ENCODE measurements at regions not wholly inside any gene's neighbourhood (a gene's known extent, or its start where the extent isn't known, plus 50 kb on each side); places are given as distances from the start of the nearest gene placed in this dataset.
"Not testable (repeated sequence)": the region's sequence is repeated elsewhere in the genome, so short reads cannot be mapped to it uniquely, and the experiment has no call there.

- no peaks in the 10 kb centered on the region for H3K36me3 ChIP-seq (replicated peaks)
- H3K27me3 ChIP-seq (replicated peaks), result no peaks in the 10 kb centered on the region
- no peak overlapping the region for H3K27ac ChIP-seq
- no peak for TF ChIP-seq CTCF (IDR thresholded peaks at IDR 0.05; ENCODE audit: low read depth, low read length, missing control alignments)
- DNase-seq, result no peak
- no peak overlapping the region for H3K4me3 ChIP-seq (ENCODE audit: low read depth, low read length)
- in situ Hi-C loops (cut with HindIII; ENCODE audit: low pct_ligation_motif_present, low sequenced_read_pairs), result no loop called here
These were observed 315.0 kb downstream of the PTPRU start for GRCh38 chr1:29551123-29551936.

- no peak overlapping the region for H3K27ac ChIP-seq
- no peak for TF ChIP-seq CTCF (IDR thresholded peaks at IDR 0.05; ENCODE audit: low read depth, low read length, missing control alignments)
- no peaks in the 10 kb centered on the region for H3K27me3 ChIP-seq (replicated peaks)
- in situ Hi-C loops (cut with HindIII; ENCODE audit: low pct_ligation_motif_present, low sequenced_read_pairs), result no loop called here
- no peaks in the 10 kb centered on the region for H3K36me3 ChIP-seq (replicated peaks)
- DNase-seq, result no peak
- H3K4me3 ChIP-seq (ENCODE audit: low read depth, low read length), result no peak overlapping the region
These were observed 314.0 kb downstream of the PTPRU start for GRCh38 chr1:29550119-29550841.

- in situ Hi-C loops (cut with HindIII; ENCODE audit: low pct_ligation_motif_present, low sequenced_read_pairs); H3K4me3 ChIP-seq (ENCODE audit: low read depth, low read length): not testable (repeated sequence)
These were observed 313.4 kb downstream of the PTPRU start for GRCh38 chr1:29549728-29550118.

GRCh38 chr1:29549001-29549400 is 312.7 kb downstream of the PTPRU start:
- no peak for DNase-seq
- H3K27ac ChIP-seq, result no peak overlapping the region
- no peaks in the 10 kb centered on the region for H3K36me3 ChIP-seq (replicated peaks)
- H3K4me3 ChIP-seq (ENCODE audit: low read depth, low read length), result no peak overlapping the region
- TF ChIP-seq CTCF (IDR thresholded peaks at IDR 0.05; ENCODE audit: low read depth, low read length, missing control alignments), result no peak
- in situ Hi-C loops (cut with HindIII; ENCODE audit: low pct_ligation_motif_present, low sequenced_read_pairs), result no loop called here
- no peaks in the 10 kb centered on the region for H3K27me3 ChIP-seq (replicated peaks)

More at GRCh38 chr1:29549728-29550118, 313.4 kb downstream of the PTPRU start:
- H3K27ac ChIP-seq; H3K36me3 ChIP-seq (replicated peaks); H3K27me3 ChIP-seq (replicated peaks); DNase-seq: not testable (repeated sequence)

GRCh38 chr1:29548091-29548490 is 311.8 kb downstream of the PTPRU start:
- Histone ChIP-seq H3K36me3 (replicated peaks) (no peaks in the 10 kb centered on the region), H3K27ac (no peak overlapping the region), H3K27me3 (replicated peaks) (no peaks in the 10 kb centered on the region), H3K4me3 (ENCODE audit: low read depth, low read length) (no peak overlapping the region)
- no peak for DNase-seq
- in situ Hi-C loops (cut with HindIII; ENCODE audit: low pct_ligation_motif_present, low sequenced_read_pairs), result no loop called here
- no peak for TF ChIP-seq CTCF (IDR thresholded peaks at IDR 0.05; ENCODE audit: low read depth, low read length, missing control alignments)

- no peak for TF ChIP-seq CTCF (IDR thresholded peaks at IDR 0.05; ENCODE audit: low read depth, low read length, missing control alignments)
- Histone ChIP-seq H3K27ac (no peak overlapping the region), H3K4me3 (ENCODE audit: low read depth, low read length) (no peak overlapping the region), H3K27me3 (replicated peaks) (no peaks in the 10 kb centered on the region), H3K36me3 (replicated peaks) (no peaks in the 10 kb centered on the region)
- in situ Hi-C loops (cut with HindIII; ENCODE audit: low pct_ligation_motif_present, low sequenced_read_pairs), result no loop called here
- no peak for DNase-seq
These were observed 311.0 kb downstream of the PTPRU start for GRCh38 chr1:29547300-29547699.
